ENCODE measurements at regions not wholly inside any gene's neighbourhood (a gene's known extent, or its start where the extent isn't known, plus 50 kb on each side); places are given as distances from the start of the nearest gene placed in this dataset.
A peak's percentile ranks its signal among the peaks of the same experiment; 100 is the strongest.
"Not testable (repeated sequence)": the region's sequence is repeated elsewhere in the genome, so short reads cannot be mapped to it uniquely, and the experiment has no call there.

DNA sequence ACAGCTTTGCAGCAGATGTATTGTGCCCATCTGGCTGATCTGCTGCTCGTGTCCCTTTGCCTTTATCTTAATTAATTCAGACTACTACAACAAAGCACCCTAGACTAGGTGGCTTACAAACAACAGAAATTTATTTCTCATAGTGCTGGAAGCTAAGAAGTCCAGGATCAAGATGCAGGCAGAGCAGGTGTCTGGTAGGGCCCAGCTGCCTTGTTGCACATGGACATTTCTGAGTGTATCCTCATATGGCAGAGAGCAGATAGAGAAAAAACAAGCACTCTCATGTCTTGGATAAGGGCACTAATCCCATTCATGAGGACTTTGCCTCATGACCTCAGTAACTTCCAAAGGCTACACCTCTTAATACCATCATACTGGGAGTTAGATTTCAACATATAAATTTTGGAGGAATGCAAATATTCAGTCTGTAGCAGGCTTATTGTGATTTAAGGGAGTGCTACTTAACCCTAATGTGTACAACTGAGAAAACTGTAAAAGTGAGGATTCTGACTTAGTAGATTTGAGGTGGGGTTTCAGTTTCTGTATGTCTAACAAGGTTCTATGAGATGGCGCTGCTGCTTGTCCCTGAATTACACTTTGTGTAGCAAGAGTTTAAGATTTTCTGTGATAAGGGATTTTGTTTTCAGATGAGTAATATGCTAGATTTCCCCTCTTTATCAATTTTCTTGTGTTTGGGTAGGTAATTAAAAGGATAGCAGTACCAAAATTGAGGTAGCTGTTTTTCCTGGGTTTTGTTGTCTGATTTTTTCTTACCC is 473.2 kb upstream of the TECRL start:
- DNase-seq (ENCODE audit: extremely low read depth in 1 of 11, low read depth in 9 of 11, low spot score in 4 of 11), result no peak

DNA sequence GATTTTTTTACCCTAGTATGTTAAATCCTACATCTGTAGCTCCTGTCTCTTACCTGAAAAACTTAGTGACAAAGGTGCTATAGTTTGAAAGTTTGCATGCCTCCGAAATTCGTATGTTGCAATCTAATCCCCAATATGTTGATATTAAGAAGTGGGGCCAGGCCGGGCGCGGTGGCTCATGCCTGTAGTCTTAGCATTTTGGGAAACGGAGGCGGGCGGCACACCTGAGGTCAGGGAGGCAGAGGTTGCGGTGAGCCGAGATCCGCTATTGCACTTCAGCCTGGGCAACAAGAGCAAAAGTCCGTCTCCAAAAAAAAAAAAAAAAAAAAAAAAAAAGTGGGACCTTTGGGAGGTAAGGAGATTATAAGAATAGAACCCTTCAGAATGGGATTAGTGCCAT is 471.3 kb upstream of the TECRL start:
- DNase-seq (ENCODE audit: extremely low read depth in 1 of 11, low read depth in 9 of 11, low spot score in 4 of 11), result no peak

DNA sequence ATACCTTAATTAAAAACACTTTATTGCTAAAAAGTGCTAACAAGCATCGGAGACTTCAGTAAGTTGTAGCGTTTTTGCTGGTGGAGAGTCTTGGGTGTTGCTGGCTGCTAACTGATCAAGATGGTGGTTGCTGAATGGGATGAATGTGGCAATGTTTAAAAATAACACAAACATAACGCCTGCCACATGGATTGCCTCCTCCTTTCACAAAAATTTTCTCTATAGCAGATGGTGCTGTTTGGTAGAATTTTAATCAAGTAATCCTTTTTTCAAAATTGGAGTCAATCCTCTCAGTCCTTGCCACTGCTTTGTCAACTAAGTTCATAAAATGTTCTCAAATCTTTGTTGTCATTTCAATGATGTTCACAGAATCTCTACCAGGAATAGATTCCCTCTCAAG is 466.8 kb upstream of the TECRL start:
- no peak for DNase-seq (ENCODE audit: extremely low read depth in 1 of 11, low read depth in 9 of 11, low spot score in 4 of 11)

DNA sequence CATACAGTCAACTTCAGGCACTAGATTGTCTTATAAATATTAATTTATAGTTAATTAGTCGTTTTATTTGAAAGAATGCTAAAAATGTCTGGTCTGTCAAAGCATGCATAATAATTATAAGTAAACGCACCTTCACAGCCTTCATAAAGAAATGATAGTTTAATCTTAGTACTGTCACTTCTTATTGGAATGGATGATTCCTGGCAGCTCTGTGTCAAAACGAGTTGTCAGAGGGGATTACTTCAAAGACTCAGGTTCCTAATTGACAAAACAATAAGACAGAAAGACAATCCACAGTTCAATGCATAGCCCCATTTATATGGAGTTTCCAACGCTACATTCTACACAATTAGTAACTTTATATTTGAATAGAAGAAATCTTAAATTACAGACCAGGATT is 461.3 kb upstream of the TECRL start:
- no peak for DNase-seq (ENCODE audit: extremely low read depth in 1 of 11, low read depth in 9 of 11, low spot score in 4 of 11)

DNA sequence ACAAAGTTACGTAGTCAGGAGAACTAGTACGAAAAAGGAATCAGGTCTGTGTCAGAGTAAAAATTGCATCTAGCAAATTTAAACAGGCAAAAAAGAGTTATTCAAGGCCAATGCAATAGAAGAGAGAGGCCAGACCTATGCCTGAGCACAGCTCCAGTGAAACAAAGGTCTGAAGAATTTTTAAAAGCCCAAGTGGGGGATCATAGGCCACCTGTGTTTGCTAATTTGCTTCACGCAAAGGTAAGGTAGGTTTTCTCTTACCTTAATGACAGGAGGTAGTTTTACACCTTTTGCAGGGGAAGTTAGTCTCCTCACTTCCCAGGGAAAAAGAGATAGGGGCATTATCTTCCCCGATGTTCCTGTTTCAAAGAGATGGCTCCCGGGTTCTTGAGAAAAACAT is 448.6 kb upstream of the TECRL start:
- DNase-seq (ENCODE audit: extremely low read depth in 1 of 11, low read depth in 9 of 11, low spot score in 4 of 11), result no peak

DNA sequence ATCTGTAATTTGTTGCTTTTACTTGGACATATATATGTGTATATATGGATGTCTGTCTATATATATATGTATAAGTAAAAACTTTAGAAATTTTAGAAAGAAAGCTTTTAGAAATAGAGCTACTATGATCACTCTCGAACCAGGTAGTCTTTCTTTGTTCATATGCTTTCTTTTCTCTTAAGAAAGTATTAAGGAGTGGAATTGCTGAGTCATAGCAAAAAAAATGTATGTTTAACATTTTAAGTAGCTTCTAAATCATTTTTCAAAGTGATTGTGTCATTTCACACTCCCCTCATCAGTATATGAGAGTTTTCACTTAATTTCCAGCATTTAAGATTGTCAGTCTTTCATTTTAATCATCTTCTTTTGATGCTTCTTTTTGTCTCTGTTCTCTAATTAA is 447.9 kb upstream of the TECRL start:
- DNase-seq (ENCODE audit: extremely low read depth in 1 of 11, low read depth in 9 of 11, low spot score in 4 of 11), result no peak

DNA sequence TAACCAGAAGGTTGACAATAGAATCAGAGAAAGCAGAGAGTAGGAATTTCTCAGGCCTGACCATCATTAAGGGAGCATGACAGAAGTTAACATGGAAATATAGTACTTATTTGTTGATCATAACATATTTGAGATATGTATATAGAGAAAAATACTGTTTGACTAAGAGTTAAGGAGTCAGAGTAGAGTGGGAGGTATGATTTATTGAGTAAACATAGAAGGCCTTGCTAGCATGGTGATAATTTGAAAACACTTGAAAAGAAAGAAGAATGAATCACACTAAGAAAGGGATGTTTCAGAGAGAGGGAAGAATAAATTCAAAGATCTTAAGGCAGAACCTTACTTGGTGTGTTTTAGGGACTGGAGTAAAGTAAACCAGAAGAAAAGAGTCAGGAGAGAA is 437.2 kb upstream of the TECRL start:
- no peak for DNase-seq (ENCODE audit: extremely low read depth in 1 of 11, low read depth in 9 of 11, low spot score in 4 of 11)

DNA sequence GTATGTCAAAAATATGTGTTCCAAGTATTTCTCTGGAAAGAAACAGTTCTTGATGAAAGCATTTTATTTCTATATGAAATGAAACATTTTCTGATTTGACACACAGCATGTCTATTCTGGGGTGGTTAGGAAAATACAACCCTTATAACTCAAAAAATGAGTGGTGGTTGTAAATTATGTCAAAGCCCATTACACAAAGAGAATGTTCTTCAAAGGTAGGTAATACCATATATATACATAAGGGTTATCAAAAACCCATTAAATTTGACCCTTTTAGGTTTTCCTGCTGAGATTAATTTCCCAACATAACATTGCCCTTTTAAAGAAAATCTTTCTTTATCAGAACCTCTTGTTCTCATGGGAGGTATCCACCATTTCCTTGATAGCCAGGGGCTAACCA is 420.5 kb upstream of the TECRL start:
- no peak for DNase-seq (ENCODE audit: extremely low read depth in 1 of 11, low read depth in 9 of 11, low spot score in 4 of 11)

DNA sequence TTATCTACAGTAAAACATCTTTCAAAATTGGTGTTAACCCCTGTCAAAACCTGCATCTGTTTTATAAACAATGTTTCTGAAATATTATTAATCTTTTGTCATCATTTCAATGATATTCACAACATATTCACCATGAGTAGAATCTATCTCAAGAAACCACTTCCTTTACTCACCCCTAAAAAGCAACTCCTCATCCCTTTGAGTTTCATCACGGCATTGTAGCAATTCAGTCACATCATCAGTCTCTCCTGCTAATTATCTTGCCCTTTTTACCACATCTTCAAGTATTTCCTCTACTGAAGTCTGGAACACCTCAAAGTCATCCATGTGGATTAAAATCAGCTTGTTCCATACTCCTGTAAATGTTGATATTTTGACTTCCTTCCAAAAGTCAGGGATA is 415.3 kb upstream of the TECRL start:
- no peak for DNase-seq (ENCODE audit: extremely low read depth in 1 of 11, low read depth in 9 of 11, low spot score in 4 of 11)

DNA sequence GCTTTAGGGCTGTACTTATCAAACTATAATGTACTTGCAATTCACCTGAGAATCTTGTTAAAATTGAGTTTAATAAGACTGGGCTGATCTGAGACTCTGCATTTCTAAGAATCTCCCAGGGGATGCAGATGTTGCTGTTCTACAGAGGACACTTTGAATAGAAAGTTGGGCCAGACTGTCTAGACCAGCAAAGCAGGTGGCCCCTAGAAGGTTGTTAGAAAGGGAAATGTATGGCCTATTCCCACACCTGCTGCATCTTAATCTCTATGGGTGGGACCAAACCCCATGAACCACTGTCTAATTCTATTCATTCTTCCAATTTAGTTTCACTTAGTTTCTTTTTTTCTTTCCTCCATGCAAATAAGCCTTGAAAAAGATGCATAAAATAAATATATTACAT is 413.2 kb upstream of the TECRL start:
- DNase-seq (ENCODE audit: extremely low read depth in 1 of 11, low read depth in 9 of 11, low spot score in 4 of 11), result no peak

DNA sequence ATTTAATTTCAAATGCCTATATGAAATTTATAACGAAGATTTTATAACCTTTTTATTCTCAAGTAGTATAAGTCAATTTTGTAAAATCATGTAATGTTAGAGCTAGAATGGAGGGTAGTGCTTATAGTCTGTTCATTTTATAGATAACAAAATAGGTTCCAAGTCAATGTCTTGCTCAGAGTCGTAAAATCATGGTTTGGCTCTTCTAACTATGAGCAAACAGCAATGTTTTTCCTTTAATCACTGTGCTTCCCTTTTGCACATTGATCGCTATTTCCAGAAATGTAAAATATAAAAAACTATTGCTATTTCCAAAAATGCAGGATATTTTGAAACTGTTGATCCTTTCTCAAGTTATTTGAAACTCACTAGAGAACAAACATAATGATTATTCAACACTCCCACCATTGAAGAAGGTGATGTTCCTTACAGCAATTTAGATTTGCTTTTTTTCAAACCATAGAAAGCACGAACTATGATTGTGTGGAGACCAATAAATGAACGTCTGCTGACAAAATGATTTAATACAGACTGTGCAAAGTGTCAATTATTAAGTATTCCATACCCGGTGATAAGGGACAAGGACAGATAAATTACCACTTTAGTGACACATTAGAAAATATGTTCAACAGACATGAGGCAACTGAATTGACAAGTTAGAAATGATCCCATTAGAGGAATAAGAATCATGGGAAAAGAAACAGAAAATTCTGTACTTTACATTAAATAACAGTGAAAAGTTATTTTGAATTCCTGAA is 412.1 kb upstream of the TECRL start:
- no peak for DNase-seq (ENCODE audit: extremely low read depth in 1 of 11, low read depth in 9 of 11, low spot score in 4 of 11)

DNA sequence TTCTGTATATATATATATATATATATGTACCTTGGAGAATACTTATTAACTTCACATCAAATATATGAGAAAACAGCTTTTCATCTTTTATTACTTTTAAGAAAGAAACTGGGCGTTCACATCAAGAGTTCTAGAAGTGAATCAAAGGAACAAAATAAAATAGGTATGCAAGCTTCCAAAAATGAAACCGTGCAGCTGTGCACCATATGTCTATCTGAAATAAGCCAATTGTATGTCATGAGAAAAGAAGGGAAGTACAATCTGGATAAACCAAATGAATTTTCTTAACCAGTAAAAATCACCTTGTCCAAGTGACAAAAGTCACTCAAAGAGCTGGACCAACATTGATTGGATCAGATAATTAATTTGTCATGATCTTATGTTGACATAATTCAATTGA is 405.4 kb upstream of the TECRL start:
- DNase-seq (ENCODE audit: extremely low read depth in 1 of 11, low read depth in 9 of 11, low spot score in 4 of 11), result no peak

DNA sequence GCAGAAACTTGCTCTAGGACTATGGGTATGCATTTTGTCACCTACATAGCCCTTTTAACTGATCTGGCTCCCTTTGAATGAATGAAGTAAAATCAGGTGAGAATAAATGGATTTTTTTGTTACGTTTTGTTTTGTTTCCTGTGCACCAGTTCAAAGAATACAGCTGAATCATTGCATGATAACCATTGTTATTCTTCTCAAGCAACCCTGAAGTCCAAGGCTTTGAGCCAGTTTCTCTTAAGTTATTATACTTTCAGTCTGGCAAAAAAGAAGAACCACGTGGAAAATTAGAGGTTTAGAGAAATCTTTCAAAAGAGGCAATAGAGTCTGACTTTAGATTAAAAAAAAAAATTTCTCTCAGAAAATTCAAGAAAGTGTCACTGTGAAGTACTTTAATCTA is 398.6 kb upstream of the TECRL start:
- DNase-seq (ENCODE audit: extremely low read depth in 1 of 11, low read depth in 9 of 11, low spot score in 4 of 11), result no peak

DNA sequence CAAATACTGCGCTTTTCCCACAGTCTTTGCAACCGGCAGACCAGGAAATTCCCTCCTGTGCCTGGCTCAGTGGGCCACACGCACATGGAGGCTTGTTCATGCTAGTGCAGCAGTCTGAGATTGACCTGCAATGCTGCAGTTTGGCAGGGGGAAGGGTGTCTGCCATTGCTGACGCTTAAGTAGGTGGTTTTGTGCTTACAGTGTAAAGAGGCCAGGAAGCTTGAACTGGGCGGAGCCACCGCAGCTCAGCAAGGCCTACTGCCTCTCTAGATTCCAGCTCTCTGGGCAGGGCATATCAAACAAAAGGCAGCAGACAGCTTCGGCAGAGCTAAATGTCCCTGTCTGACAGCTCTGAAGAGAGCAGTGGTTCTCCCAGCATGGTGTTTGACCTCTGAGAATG is 390.5 kb upstream of the TECRL start:
- DNase-seq (ENCODE audit: extremely low read depth in 1 of 11, low read depth in 9 of 11, low spot score in 4 of 11), result no peak

DNA sequence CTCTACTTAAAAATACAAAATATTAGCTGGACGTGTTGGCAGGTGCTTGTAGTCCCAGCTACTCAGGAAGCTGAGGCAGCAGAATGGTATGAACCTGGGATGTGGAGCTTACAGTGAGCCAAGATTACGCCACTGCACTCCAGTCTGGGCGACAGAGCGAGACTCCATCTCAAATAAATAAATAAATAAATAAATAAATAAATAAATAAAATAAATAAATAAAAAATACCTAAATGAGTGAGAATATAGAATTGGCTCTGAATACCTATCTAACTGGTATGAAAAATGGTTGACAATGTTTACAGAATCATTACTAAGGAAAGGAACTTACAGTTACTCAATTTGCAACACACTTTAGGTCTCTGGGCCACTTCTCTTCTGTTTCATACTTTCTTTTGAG is 389.6 kb upstream of the TECRL start:
- DNase-seq (ENCODE audit: extremely low read depth in 1 of 11, low read depth in 9 of 11, low spot score in 4 of 11), result not testable (repeated sequence)

DNA sequence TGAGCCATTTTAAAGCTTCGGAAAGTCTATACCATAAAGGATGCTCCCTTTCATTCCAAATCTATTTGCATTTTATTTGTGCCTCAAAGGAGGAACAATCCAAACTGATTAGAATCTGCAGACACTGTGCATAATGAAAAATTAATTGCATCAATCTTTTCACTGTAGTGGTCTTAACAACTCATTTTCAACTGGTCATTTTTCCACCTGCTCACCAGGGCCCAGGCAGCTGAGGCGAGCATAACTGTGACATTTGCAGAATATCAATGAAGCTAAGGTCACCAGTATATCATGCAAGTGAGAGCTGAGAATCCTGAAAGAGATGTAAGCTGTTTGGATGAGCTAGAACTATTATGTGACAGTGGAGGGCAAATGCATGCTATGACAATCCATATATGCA is 387.3 kb upstream of the TECRL start:
- DNase-seq (ENCODE audit: extremely low read depth in 1 of 11, low read depth in 9 of 11, low spot score in 4 of 11), result no peak

DNA sequence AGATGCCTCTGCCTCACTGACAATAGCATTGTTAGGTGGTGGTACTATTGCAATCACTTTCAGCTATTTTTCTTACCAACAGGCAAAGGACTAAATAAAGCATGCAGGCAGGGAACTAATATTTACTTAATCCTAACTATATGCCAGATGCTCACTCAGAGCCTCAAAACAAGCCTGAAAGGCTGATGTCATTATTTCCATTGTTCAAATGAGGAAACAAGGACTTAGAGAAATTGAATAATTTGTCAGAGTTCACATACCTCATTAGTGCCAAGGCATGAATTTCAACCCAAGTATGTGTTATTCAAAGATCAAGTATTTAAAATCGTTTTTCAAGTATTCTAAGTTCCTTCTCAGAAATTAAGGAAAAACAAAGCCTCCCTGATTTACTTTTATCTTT is 374.9 kb upstream of the TECRL start:
- DNase-seq (ENCODE audit: extremely low read depth in 1 of 11, low read depth in 9 of 11, low spot score in 4 of 11), result peak in 1 of 11 donors; percentile 3

DNA sequence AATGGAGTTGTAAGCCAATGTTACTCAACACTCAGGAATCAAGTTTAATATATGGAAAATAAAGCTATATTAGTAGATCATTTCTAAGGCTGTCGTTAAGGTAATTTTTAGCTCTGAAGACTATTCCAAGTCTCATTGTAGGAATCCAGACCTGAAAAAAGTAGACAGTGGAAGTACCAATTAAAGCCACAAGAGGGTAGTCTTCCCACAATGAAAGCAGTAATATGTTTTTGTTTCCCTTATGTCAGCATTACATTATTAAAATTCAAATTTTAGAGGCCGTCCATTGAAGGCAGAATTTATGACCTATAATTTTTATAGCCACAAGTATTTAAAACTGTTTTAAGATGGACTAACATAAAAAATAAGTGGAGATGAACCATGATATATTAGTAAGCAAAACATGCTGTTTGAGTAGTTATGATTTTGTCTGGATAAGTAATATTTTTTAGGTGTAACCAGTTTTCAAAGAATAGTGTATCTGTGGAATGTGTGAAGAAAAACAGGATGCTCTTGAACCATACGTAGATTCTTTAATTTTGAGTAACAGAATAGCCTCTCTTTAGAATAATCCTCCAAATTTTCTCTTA is 372.6 kb upstream of the TECRL start:
- peak in 10 of 11 donors; percentile 6 to 45 (median 16) for DNase-seq (ENCODE audit: extremely low read depth in 1 of 11, low read depth in 9 of 11, low spot score in 4 of 11)

DNA sequence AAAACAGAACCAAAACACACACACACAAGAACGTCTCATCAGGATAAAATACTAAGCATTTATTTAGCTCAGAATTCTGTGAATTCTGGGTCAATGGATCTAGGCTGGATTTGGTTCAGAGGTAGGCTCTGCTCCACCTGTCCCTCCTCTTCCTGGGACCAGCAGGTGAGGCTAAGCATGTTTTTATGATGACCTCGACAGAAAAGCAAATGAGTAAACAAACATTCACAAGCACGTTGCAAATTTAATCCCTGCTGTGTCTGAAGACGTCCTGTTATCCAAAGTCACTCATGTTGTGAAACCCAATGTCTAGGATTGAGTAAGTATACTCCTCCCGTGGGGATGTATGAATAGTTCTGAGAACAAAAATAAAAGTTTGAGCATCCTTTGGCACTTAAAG is 371.4 kb upstream of the TECRL start:
- no peak for DNase-seq (ENCODE audit: extremely low read depth in 1 of 11, low read depth in 9 of 11, low spot score in 4 of 11)

DNA sequence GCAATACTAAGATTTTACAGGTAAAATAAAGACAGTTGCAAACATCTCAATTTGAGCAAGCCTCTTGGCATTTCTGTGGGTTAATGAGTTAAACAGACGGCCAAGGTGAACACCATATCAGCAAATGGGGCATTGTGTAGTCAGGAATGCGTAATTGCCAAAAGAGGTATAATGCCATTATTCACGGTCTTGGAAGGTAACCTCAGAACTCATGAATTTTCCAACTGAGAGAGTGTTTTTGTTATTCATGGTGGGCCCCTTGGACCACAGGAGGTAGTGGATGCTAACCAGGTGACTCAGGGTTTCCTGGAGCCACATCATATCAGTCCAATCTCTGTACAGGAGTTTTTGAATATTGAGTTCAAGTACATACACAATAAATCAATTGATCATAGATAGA is 368.0 kb upstream of the TECRL start:
- DNase-seq (ENCODE audit: extremely low read depth in 1 of 11, low read depth in 9 of 11, low spot score in 4 of 11), result no peak

DNA sequence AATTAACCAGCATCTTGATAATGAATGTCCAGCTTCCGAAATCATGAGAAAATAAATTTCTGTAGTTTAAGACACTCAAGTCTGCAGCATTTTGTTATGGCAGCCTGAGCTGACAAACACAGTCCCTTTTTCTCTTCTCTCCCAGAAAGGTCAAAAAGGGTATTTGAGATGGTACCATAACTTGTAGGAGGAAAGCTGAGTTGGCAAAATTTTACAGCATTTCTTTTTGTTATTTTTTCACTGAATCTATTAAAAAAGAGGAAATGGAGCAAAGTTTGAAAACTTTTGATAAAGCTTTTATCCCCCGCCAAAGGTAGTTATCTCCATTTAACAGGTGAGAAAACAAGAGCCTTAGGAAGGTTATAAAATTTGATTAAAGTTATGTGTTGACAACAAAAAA is 367.6 kb upstream of the TECRL start:
- DNase-seq (ENCODE audit: extremely low read depth in 1 of 11, low read depth in 9 of 11, low spot score in 4 of 11), result no peak
